GM12892 (cell line): ENCODE measurements at regions not wholly inside any gene's neighbourhood (a gene's known extent, or its start where the extent isn't known, plus 50 kb on each side); places are given as distances from the start of the nearest gene placed in this dataset.

ENCODE experiments used
- POLR2A ChIP-seq: IDR thresholded peaks from 2 replicates; pipeline ENCODE4 v1.6.1; 2011; ENCODE audit warnings: low read depth, low read length, control low read depth
- POLR2AphosphoS5 ChIP-seq: IDR thresholded peaks from 2 replicates; pipeline ENCODE4 v1.6.1; 2011; ENCODE audit warnings: low read depth, low read length, control low read depth
- TAF1 ChIP-seq: IDR thresholded peaks from 2 replicates; pipeline ENCODE4 v1.6.1; 2011; ENCODE audit warnings: low read depth, mild to moderate bottlenecking, control low read depth, low read length, borderline replicate concordance

GRCh38 chr6:14440940-14441781 lies 323.6 kb downstream of the CD83 start:
- no peak for TF ChIP-seq POLR2A
- no peak for TF ChIP-seq TAF1
- TF ChIP-seq POLR2AphosphoS5, result no peak
